ENCODE measurements at regions not wholly inside any gene's neighbourhood (a gene's known extent, or its start where the extent isn't known, plus 50 kb on each side); places are given as distances from the start of the nearest gene placed in this dataset.

GRCh38 chr5:133665571-133665970 lies 53.2 kb upstream of the FSTL4 start:
- H3K23me2 ChIP-seq (ENCODE audit: insufficient read length, low read depth, low read length, poor library complexity, severe bottlenecking): no peaks in the 10 kb centered on the region
- H2BK15ac ChIP-seq (ENCODE audit: low read depth, low read length): no peak overlapping the region
- H2BK120ac ChIP-seq (ENCODE audit: low read depth, low read length, poor library complexity, severe bottlenecking): no peak overlapping the region
- H3K4me1 ChIP-seq (ENCODE audit: insufficient read depth, low read length): no peaks in the 10 kb centered on the region
- no peak overlapping the region for H3K27ac ChIP-seq (ENCODE audit: insufficient read length, low read depth, low read length)
- no peak overlapping the region for H3K4me3 Mint-ChIP-seq
- H3K79me1 ChIP-seq (ENCODE audit: insufficient read depth, low read depth, low read length, poor library complexity, severe bottlenecking): no peaks in the 10 kb centered on the region
- H3K27me3 Mint-ChIP-seq (ENCODE audit: low read depth): peaks cover 13% of the 10 kb centered on the region
- H4K91ac ChIP-seq (ENCODE audit: insufficient read length, low read depth, low read length): no peak overlapping the region
- no peak overlapping the region for H2BK5ac ChIP-seq (ENCODE audit: insufficient read length, low read length)
- no peak overlapping the region for H3K18ac ChIP-seq (ENCODE audit: insufficient read length, low read depth, low read length)
- H3K27me3 ChIP-seq (ENCODE audit: insufficient read depth, low read length): no peaks in the 10 kb centered on the region; the same call in 1 of the 2 replicates
- no peak overlapping the region for H4K5ac ChIP-seq (ENCODE audit: insufficient read length, low read depth, low read length)
- H2AFZ ChIP-seq (ENCODE audit: low read length): no peak overlapping the region
- DNase-seq: no peak
- no peaks in the 10 kb centered on the region for H4K20me1 ChIP-seq (ENCODE audit: control insufficient read depth, insufficient read depth, insufficient read length)
- H2BK12ac ChIP-seq (ENCODE audit: insufficient read length, low read depth, low read length): no peak overlapping the region
- H3K4me1 Mint-ChIP-seq: no peaks in the 10 kb centered on the region
- no peaks in the 10 kb centered on the region; a peak in 1 of 5 replicates for H3K9me3 Mint-ChIP-seq
- H2AK5ac ChIP-seq (ENCODE audit: insufficient read length, low read length): no peak overlapping the region
- TF ChIP-seq CTCF (conservative IDR thresholded peaks at IDR 0.05): no peak
- no peaks in the 10 kb centered on the region for H3K79me2 ChIP-seq (ENCODE audit: insufficient read depth, low read length)
- no peaks in the 10 kb centered on the region for H3K9me3 ChIP-seq (ENCODE audit: control insufficient read depth, low read depth, low read length)
- no peak overlapping the region for H3K14ac ChIP-seq (ENCODE audit: insufficient read depth, low read length)
- no peak overlapping the region for H3K4ac ChIP-seq (ENCODE audit: low read depth, low read length)
- H3K36me3 Mint-ChIP-seq (ENCODE audit: insufficient read depth in 1 of 3, low read depth in 3 of 3): no peaks in the 10 kb centered on the region; a peak in 1 of 7 replicates
- no peak overlapping the region for H3K56ac ChIP-seq (ENCODE audit: insufficient read length, low read depth, low read length)
- no peak overlapping the region for H2BK20ac ChIP-seq (ENCODE audit: low read depth, low read length, poor library complexity, severe bottlenecking)
- no peak overlapping the region for H3K4me2 ChIP-seq (ENCODE audit: insufficient read depth, insufficient read length, low read length)
- no peak overlapping the region for H3T11ph ChIP-seq (ENCODE audit: low read length)
- H4K8ac ChIP-seq (replicated peaks; ENCODE audit: insufficient read length, low read depth, low read length): no peak overlapping the region
- no peak overlapping the region for H3K23ac ChIP-seq (ENCODE audit: insufficient read length, low read depth, low read length)
- no peak overlapping the region for H3K27ac Mint-ChIP-seq
- H3K9ac ChIP-seq (ENCODE audit: extremely low read depth, insufficient read length, low read length): no peak overlapping the region
- no CpG with 5 or more reads among the region's 3 CpGs for WGBS (ENCODE audit: extremely low coverage, insufficient read length, low lambda C conversion rate)
